ENCODE measurements at regions not wholly inside any gene's neighbourhood (a gene's known extent, or its start where the extent isn't known, plus 50 kb on each side); places are given as distances from the start of the nearest gene placed in this dataset.

DNA sequence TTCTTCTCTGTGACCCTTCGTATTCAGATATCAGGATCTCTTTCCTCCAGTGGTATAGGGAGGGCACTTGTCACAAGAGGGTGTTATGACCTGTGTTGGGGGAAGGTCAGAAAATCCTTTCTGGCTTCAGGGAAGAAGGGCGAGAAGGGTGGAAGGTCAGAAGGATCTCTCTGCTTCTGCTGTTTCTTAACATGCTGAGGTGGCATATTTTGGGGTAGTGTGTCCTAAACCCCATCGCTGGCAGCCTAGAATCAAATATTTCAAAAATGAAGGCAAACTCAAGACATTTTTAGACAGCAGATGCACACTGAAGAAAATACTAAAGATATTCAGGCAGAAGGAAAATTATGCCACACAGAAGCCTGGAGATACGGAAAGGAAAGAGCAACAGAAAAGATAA is 207.6 kb downstream of the TM2D1 start:
- Histone ChIP-seq H3K4me1 (ENCODE audit: control insufficient read depth, insufficient read depth, low read length) (no peaks in the 10 kb centered on the region), H3K4me3 (ENCODE audit: low read depth, low read length) (no peak overlapping the region), H3K36me3 (ENCODE audit: control insufficient read depth in 2 of 2, insufficient read depth in 1 of 2, low read length in 2 of 2) (no peaks in the 10 kb centered on the region), H3K27ac (ENCODE audit: extremely low read depth, low read depth, low read length) (no peak overlapping the region), H3K9me3 (ENCODE audit: control insufficient read depth, insufficient read depth, low read depth, low read length) (no peaks in the 10 kb centered on the region)
- no peak for TF ChIP-seq ZNF791 (tag by site-specific recombination; IDR thresholded peaks at IDR 0.05)
- TF ChIP-seq ZNF169 (tag by site-specific recombination; IDR thresholded peaks at IDR 0.05), result no peak
- TF ChIP-seq ZNF223 (tag by site-specific recombination; IDR thresholded peaks at IDR 0.05), result no peak
- TF ChIP-seq, protein P1, sequence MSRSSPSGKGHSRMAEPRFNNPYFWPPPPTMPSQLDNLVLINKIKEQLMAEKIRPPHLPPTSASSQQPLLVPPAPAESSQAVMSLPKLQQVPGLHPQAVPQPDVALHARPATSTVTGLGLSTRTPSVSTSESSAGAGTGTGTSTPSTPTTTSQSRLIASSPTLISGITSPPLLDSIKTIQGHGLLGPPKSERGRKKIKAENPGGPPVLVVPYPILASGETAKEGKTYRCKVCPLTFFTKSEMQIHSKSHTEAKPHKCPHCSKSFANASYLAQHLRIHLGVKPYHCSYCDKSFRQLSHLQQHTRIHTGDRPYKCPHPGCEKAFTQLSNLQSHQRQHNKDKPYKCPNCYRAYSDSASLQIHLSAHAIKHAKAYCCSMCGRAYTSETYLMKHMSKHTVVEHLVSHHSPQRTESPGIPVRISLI (tag by site-specific recombination; IDR thresholded peaks at IDR 0.05), result no peak
- TF ChIP-seq ZNF768 (tag by site-specific recombination; IDR thresholded peaks at IDR 0.05), result no peak
- no peak for TF ChIP-seq ZNF175 (tag by site-specific recombination; IDR thresholded peaks at IDR 0.05)
- no peak for TF ChIP-seq GLIS1 (tag by site-specific recombination; IDR thresholded peaks at IDR 0.05)
- TF ChIP-seq, protein P2, sequence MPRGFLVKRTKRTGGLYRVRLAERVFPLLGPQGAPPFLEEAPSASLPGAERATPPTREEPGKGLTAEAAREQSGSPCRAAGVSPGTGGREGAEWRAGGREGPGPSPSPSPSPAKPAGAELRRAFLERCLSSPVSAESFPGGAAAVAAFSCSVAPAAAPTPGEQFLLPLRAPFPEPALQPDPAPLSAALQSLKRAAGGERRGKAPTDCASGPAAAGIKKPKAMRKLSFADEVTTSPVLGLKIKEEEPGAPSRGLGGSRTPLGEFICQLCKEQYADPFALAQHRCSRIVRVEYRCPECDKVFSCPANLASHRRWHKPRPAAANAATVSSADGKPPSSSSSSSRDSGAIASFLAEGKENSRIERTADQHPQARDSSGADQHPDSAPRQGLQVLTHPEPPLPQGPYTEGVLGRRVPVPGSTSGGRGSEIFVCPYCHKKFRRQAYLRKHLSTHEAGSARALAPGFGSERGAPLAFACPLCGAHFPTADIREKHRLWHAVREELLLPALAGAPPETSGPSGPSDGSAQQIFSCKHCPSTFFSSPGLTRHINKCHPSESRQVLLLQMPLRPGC (tag by site-specific recombination; IDR thresholded peaks at IDR 0.05), result no peak
- TF ChIP-seq, protein P3, sequence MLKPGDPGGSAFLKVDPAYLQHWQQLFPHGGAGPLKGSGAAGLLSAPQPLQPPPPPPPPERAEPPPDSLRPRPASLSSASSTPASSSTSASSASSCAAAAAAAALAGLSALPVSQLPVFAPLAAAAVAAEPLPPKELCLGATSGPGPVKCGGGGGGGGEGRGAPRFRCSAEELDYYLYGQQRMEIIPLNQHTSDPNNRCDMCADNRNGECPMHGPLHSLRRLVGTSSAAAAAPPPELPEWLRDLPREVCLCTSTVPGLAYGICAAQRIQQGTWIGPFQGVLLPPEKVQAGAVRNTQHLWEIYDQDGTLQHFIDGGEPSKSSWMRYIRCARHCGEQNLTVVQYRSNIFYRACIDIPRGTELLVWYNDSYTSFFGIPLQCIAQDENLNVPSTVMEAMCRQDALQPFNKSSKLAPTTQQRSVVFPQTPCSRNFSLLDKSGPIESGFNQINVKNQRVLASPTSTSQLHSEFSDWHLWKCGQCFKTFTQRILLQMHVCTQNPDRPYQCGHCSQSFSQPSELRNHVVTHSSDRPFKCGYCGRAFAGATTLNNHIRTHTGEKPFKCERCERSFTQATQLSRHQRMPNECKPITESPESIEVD (tag by site-specific recombination; IDR thresholded peaks at IDR 0.05), result no peak
- CTCF ChIA-PET, result interaction anchor here (0.7 kb wide), 1 partner anchor 15 kb away, joined by 3 read pairs; no protein-coding TSS in a partner anchor
- POLR2A ChIA-PET, result no interaction called here

DNA sequence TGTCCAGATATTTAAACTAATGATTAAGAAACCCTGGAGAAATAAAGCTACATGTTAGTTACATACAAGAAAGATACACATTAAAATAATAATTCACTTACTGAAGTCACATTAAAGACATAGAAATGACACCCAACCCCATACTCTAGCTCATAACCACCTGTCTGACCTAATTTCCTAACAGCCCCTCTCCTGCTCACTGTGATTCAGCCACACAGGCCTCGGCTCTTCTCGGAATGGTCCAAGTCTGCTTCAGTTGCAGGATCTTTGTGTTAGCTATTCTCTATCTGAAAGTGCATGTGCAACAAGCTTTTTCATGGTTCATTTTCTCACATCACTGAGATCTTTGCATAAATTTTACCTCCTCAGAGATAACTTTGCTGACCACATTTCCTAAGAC is 209.8 kb downstream of the TM2D1 start:
- ChIA-PET CTCF (interaction anchor here (1.0 kb wide), 1 partner anchor 69 kb away, joined by 4 read pairs; no protein-coding TSS in a partner anchor), POLR2A (no interaction called here)
- H3K9me3 ChIP-seq (ENCODE audit: control insufficient read depth, insufficient read depth, low read depth, low read length), result no peaks in the 10 kb centered on the region
- no peaks in the 10 kb centered on the region for H3K4me1 ChIP-seq (ENCODE audit: control insufficient read depth, insufficient read depth, low read length)
- H3K36me3 ChIP-seq (ENCODE audit: control insufficient read depth in 2 of 2, insufficient read depth in 1 of 2, low read length in 2 of 2), result no peaks in the 10 kb centered on the region
- TF ChIP-seq HOXA7 (CRISPR knock-in tag; IDR thresholded peaks at IDR 0.05; ENCODE audit: borderline replicate concordance), result no peak
- TF ChIP-seq, protein P4, sequence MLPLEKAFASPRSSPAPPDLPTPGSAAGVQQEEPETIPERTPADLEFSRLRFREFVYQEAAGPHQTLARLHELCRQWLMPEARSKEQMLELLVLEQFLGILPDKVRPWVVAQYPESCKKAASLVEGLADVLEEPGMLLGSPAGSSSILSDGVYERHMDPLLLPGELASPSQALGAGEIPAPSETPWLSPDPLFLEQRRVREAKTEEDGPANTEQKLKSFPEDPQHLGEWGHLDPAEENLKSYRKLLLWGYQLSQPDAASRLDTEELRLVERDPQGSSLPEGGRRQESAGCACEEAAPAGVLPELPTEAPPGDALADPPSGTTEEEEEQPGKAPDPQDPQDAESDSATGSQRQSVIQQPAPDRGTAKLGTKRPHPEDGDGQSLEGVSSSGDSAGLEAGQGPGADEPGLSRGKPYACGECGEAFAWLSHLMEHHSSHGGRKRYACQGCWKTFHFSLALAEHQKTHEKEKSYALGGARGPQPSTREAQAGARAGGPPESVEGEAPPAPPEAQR (tag by site-specific recombination; IDR thresholded peaks at IDR 0.05), result no peak
- no peak for TF ChIP-seq ZNF37A (tag by site-specific recombination; IDR thresholded peaks at IDR 0.05)
- TF ChIP-seq ZNF768 (tag by site-specific recombination; IDR thresholded peaks at IDR 0.05), result no peak
- TF ChIP-seq ZNF138 (tag by site-specific recombination; IDR thresholded peaks at IDR 0.05; ENCODE audit: borderline replicate concordance), result no peak
- no peak for TF ChIP-seq SALL2 (tag by site-specific recombination; IDR thresholded peaks at IDR 0.05; ENCODE audit: borderline replicate concordance)
- TF ChIP-seq ZNF266 (tag by site-specific recombination; IDR thresholded peaks at IDR 0.05; ENCODE audit: low read depth), result no peak
- no peak for TF ChIP-seq ZNF76 (tag by site-specific recombination; IDR thresholded peaks at IDR 0.05; ENCODE audit: borderline replicate concordance, low read depth)
- TF ChIP-seq, protein P5, sequence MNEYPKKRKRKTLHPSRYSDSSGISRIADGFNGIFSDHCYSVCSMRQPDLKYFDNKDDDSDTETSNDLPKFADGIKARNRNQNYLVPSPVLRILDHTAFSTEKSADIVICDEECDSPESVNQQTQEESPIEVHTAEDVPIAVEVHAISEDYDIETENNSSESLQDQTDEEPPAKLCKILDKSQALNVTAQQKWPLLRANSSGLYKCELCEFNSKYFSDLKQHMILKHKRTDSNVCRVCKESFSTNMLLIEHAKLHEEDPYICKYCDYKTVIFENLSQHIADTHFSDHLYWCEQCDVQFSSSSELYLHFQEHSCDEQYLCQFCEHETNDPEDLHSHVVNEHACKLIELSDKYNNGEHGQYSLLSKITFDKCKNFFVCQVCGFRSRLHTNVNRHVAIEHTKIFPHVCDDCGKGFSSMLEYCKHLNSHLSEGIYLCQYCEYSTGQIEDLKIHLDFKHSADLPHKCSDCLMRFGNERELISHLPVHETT (tag by site-specific recombination; IDR thresholded peaks at IDR 0.05), result no peak
- no peak for TF ChIP-seq ZNF621 (tag by site-specific recombination; IDR thresholded peaks at IDR 0.05)
- TF ChIP-seq, protein P6, sequence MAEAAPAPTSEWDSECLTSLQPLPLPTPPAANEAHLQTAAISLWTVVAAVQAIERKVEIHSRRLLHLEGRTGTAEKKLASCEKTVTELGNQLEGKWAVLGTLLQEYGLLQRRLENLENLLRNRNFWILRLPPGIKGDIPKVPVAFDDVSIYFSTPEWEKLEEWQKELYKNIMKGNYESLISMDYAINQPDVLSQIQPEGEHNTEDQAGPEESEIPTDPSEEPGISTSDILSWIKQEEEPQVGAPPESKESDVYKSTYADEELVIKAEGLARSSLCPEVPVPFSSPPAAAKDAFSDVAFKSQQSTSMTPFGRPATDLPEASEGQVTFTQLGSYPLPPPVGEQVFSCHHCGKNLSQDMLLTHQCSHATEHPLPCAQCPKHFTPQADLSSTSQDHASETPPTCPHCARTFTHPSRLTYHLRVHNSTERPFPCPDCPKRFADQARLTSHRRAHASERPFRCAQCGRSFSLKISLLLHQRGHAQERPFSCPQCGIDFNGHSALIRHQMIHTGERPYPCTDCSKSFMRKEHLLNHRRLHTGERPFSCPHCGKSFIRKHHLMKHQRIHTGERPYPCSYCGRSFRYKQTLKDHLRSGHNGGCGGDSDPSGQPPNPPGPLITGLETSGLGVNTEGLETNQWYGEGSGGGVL (tag by site-specific recombination; IDR thresholded peaks at IDR 0.05), result no peak
- TF ChIP-seq, protein P7, sequence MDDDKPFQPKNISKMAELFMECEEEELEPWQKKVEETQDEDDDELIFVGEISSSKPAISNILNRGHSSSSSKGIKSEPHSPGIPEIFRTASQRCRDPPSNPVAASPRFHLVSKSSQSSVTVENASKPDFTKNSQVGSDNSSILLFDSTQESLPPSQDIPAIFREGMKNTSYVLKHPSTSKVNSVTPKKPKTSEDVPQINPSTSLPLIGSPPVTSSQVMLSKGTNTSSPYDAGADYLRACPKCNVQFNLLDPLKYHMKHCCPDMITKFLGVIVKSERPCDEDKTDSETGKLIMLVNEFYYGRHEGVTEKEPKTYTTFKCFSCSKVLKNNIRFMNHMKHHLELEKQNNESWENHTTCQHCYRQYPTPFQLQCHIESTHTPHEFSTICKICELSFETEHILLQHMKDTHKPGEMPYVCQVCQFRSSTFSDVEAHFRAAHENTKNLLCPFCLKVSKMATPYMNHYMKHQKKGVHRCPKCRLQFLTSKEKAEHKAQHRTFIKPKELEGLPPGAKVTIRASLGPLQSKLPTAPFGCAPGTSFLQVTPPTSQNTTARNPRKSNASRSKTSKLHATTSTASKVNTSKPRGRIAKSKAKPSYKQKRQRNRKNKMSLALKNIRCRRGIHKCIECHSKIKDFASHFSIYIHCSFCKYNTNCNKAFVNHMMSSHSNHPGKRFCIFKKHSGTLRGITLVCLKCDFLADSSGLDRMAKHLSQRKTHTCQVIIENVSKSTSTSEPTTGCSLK (tag by site-specific recombination; IDR thresholded peaks at IDR 0.05), result no peak
- H3K4me3 ChIP-seq (ENCODE audit: low read depth, low read length), result no peak overlapping the region
- no peak overlapping the region for H3K27ac ChIP-seq (ENCODE audit: extremely low read depth, low read depth, low read length)

All from HEK293 (cell line).